ENCODE measurements at regions not wholly inside any gene's neighbourhood (a gene's known extent, or its start where the extent isn't known, plus 50 kb on each side); places are given as distances from the start of the nearest gene placed in this dataset.

- H3K4me3 ChIP-seq (replicated peaks in 1 of 2; ENCODE audit: low read depth in 1 of 2, low read length in 2 of 2), result no peak overlapping the region
- no peaks in the 10 kb centered on the region for H3K9me3 ChIP-seq (ENCODE audit: control insufficient read depth in 1 of 2, insufficient read depth in 1 of 2, low read depth in 1 of 2, low read length in 2 of 2)
- ChIA-PET POLR2A (no interaction called here), CTCF (no interaction called here), RAD21 (ENCODE audit: low non-redundant PET in 1 of 2, low total read pairs in 2 of 2, uncharacterized antibody in 2 of 2, unreplicated experiment in 2 of 2) (no interaction called here)
- no peaks in the 10 kb centered on the region for H4K20me1 ChIP-seq (ENCODE audit: insufficient read depth)
- BruUV-seq (replicated peaks), result no TSS peak
- no peaks in the 10 kb centered on the region for H3K9me2 ChIP-seq (ENCODE audit: insufficient read depth)
- no peak for TF ChIP-seq EGR1 (IDR thresholded peaks at IDR 0.05; ENCODE audit: low read depth)
- TF ChIP-seq YY1 (IDR thresholded peaks at IDR 0.05; ENCODE audit: extremely low read depth, insufficient replicate concordance, low read depth, low read length), result no peak
- TF ChIP-seq, protein P1, sequence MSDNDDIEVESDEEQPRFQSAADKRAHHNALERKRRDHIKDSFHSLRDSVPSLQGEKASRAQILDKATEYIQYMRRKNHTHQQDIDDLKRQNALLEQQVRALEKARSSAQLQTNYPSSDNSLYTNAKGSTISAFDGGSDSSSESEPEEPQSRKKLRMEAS (IDR thresholded peaks at IDR 0.05), result no peak
- TF ChIP-seq ELF1 (IDR thresholded peaks at IDR 0.05; ENCODE audit: borderline replicate concordance, low read depth), result no peak
- TF ChIP-seq, protein P2, sequence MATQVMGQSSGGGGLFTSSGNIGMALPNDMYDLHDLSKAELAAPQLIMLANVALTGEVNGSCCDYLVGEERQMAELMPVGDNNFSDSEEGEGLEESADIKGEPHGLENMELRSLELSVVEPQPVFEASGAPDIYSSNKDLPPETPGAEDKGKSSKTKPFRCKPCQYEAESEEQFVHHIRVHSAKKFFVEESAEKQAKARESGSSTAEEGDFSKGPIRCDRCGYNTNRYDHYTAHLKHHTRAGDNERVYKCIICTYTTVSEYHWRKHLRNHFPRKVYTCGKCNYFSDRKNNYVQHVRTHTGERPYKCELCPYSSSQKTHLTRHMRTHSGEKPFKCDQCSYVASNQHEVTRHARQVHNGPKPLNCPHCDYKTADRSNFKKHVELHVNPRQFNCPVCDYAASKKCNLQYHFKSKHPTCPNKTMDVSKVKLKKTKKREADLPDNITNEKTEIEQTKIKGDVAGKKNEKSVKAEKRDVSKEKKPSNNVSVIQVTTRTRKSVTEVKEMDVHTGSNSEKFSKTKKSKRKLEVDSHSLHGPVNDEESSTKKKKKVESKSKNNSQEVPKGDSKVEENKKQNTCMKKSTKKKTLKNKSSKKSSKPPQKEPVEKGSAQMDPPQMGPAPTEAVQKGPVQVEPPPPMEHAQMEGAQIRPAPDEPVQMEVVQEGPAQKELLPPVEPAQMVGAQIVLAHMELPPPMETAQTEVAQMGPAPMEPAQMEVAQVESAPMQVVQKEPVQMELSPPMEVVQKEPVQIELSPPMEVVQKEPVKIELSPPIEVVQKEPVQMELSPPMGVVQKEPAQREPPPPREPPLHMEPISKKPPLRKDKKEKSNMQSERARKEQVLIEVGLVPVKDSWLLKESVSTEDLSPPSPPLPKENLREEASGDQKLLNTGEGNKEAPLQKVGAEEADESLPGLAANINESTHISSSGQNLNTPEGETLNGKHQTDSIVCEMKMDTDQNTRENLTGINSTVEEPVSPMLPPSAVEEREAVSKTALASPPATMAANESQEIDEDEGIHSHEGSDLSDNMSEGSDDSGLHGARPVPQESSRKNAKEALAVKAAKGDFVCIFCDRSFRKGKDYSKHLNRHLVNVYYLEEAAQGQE (IDR thresholded peaks at IDR 0.05; ENCODE audit: low read depth), result no peak
- no peak for TF ChIP-seq SRF (IDR thresholded peaks at IDR 0.05; ENCODE audit: low read depth)
- no peak for TF ChIP-seq EZH2phosphoT487 (IDR thresholded peaks at IDR 0.05; ENCODE audit: borderline replicate concordance)
- no peak for TF ChIP-seq CBX3 (IDR thresholded peaks at IDR 0.05; ENCODE audit: low read depth)
- TF ChIP-seq ZNF274 (IDR thresholded peaks at IDR 0.05; ENCODE audit: low read depth, low read length), result no peak
- TF ChIP-seq, protein P3, sequence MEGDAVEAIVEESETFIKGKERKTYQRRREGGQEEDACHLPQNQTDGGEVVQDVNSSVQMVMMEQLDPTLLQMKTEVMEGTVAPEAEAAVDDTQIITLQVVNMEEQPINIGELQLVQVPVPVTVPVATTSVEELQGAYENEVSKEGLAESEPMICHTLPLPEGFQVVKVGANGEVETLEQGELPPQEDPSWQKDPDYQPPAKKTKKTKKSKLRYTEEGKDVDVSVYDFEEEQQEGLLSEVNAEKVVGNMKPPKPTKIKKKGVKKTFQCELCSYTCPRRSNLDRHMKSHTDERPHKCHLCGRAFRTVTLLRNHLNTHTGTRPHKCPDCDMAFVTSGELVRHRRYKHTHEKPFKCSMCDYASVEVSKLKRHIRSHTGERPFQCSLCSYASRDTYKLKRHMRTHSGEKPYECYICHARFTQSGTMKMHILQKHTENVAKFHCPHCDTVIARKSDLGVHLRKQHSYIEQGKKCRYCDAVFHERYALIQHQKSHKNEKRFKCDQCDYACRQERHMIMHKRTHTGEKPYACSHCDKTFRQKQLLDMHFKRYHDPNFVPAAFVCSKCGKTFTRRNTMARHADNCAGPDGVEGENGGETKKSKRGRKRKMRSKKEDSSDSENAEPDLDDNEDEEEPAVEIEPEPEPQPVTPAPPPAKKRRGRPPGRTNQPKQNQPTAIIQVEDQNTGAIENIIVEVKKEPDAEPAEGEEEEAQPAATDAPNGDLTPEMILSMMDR (IDR thresholded peaks at IDR 0.05 in 2 of 3, conservative IDR thresholded peaks at IDR 0.05 in 1 of 3; ENCODE audit: borderline replicate concordance in 1 of 3, insufficient read depth in 1 of 3, low read depth in 2 of 3, low read length in 2 of 3), result no peak
- H3K4me2 ChIP-seq (ENCODE audit: low read length), result no peak overlapping the region
- ATAC-seq, result no peak
- no peak overlapping the region for H3K9ac ChIP-seq (ENCODE audit: low read length)
- H3K36me3 ChIP-seq (ENCODE audit: control insufficient read depth in 1 of 2, insufficient read depth in 2 of 2, low read length in 2 of 2), result no peaks in the 10 kb centered on the region
- H3K27ac ChIP-seq (ENCODE audit: low read depth, low read length), result no peak overlapping the region
- H2AFZ ChIP-seq (ENCODE audit: low read depth, low read length, poor library complexity, severe bottlenecking), result no peak overlapping the region
- intact Hi-C loops (cut with micrococcal nuclease), result no loop called here
- no peaks in the 10 kb centered on the region for H3K79me2 ChIP-seq (ENCODE audit: insufficient read depth, low read length)
- H3K27me3 ChIP-seq (ENCODE audit: insufficient read depth, low read length), result no peaks in the 10 kb centered on the region
- H3K4me1 ChIP-seq (ENCODE audit: control insufficient read depth in 1 of 2, insufficient read depth in 2 of 2, low read length in 2 of 2), result no peaks in the 10 kb centered on the region
- no peak for DNase-seq (ENCODE audit: low read depth, low spot score)
Observed at GRCh38 chr4:171239196-171239595, 574.0 kb upstream of the GALNTL6 start.
